ENCODE measurements at regions not wholly inside any gene's neighbourhood (a gene's known extent, or its start where the extent isn't known, plus 50 kb on each side); places are given as distances from the start of the nearest gene placed in this dataset.

DNA sequence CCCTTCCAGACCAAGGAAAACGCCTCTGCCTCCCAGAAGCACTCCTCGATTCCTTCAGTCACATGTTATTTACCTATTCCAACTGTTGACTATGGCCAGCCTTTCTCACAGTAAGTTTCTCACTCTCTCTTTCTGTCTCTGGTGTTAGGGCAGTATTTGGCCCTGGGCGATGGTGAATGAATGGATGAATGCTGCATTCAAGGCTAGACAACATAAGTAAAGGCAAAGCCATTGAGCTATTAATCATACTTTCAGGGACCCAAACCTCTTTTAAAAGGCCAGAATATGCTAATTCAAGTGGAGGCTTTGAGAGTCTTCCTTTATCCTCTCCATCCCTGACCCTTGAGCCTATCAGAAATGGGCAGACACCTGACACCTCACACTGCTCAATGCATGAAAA, 78.5 kb downstream of the SEC61B start:
- TF ChIP-seq, protein P1, sequence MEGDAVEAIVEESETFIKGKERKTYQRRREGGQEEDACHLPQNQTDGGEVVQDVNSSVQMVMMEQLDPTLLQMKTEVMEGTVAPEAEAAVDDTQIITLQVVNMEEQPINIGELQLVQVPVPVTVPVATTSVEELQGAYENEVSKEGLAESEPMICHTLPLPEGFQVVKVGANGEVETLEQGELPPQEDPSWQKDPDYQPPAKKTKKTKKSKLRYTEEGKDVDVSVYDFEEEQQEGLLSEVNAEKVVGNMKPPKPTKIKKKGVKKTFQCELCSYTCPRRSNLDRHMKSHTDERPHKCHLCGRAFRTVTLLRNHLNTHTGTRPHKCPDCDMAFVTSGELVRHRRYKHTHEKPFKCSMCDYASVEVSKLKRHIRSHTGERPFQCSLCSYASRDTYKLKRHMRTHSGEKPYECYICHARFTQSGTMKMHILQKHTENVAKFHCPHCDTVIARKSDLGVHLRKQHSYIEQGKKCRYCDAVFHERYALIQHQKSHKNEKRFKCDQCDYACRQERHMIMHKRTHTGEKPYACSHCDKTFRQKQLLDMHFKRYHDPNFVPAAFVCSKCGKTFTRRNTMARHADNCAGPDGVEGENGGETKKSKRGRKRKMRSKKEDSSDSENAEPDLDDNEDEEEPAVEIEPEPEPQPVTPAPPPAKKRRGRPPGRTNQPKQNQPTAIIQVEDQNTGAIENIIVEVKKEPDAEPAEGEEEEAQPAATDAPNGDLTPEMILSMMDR (IDR thresholded peaks at IDR 0.05; ENCODE audit: low read depth, low read length, poor library complexity, severe bottlenecking) = no peak
- no peak for TF ChIP-seq EZH2phosphoT487 (IDR thresholded peaks at IDR 0.05; ENCODE audit: borderline replicate concordance, low read length)

All from DOHH2 (cell line).